ENCODE measurements at regions not wholly inside any gene's neighbourhood (a gene's known extent, or its start where the extent isn't known, plus 50 kb on each side); places are given as distances from the start of the nearest gene placed in this dataset.

DNA sequence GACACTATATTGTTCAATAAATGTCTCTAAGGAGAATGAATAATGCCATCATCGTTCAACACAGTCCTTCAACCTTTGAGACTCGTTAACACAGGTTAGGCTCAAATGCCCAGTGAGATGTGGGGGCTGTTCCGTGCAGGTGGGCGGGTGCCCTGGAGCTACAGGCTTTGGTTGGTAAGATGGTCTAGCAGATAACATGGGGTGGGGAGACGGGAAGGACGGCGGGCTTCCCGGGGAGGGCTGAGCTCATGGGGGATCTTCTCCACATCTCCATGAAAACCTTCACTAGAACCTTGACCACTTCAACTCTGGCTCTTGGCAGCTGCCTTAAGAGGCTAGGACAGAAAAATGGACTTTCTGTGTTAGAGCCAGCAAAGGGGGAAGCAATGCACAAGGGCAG, 134.1 kb upstream of the TCERG1L start:
- no peak for DNase-seq (ENCODE audit: low read depth)

DNA sequence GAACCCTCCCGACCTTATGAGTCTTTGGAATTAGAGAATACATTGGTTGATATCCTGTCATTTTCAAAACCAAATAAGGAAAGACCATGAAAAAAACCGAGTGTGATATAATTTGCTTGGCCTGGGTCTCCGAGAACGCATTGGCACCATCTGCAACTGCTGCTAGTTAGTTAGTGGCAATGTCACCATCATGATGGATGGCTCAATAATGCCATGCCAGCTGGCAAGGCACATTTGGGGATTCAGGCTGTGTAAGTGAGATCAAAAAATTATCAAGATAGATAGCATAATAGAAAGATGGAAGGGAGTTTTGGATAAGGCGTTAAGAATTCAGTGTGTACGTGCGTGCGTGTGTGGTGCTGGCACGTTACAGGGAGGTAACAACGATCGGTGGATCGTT, 134.7 kb upstream of the TCERG1L start:
- DNase-seq (ENCODE audit: low read depth), result no peak

DNA sequence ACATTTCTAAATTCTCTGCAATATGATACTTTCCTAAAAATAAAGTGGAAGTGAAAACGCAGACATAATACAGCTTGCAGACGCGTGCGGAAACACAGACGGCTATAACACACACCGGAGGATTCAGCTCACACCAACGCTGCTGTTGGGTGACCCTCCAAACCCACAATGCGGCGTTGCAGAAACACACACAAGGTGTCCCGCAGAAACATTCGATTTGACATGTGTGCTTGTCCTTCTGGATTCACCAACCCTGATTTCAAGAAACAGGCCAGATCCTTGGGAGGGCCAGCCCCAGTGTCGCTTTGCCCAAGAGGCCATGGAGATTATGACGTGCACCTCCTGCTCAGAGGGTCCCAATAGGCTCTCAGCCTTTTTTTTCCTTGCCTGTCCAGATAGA, 136.7 kb upstream of the TCERG1L start:
- DNase-seq (ENCODE audit: low read depth), result no peak

DNA sequence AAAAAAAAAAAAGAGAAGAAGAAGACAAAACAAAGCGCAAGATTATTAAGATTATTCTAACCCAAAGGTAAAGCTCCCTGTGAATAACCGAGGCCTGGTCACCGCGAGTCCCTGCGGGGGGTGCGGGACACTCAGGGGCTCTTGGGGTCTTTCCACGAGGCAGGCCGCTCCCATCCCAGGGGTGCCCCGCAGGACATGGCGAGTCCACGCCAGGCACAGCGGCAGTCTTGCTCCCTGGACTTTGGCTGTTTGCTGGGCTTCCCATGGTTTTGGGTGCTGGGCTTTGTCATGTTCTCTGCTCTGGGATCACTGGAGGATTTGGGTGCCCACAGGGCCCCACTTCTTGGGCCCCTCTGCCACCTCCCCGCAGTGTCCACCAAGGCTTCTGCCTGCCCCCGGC, 137.4 kb upstream of the TCERG1L start:
- no peak for DNase-seq (ENCODE audit: low read depth)

DNA sequence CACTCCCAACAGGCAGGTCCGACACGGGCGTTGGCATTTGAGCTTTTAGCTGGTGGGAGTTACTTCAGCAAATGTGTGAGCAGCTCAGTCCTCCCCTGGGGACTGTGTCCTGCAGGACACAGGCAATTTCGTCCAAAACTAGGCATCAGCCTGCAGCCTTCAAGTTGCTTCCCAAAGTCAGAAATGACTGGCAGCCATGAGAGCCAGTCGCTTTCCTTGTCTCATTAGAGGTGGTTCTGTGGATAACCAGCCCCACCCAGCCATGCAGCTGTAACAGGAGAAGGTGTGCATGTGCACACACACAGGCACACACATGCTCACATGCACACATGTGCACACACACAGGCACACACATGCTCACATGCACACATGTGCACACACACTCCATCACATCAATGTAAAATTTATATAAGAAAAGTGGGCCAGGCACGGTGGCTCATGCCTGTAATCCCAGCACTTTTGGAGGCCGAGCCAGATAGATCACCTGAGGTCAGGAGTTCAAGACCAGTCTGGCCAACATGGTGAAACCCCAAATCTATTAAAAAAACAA, 138.8 kb upstream of the TCERG1L start:
- no peak for DNase-seq (ENCODE audit: low read depth)

DNA sequence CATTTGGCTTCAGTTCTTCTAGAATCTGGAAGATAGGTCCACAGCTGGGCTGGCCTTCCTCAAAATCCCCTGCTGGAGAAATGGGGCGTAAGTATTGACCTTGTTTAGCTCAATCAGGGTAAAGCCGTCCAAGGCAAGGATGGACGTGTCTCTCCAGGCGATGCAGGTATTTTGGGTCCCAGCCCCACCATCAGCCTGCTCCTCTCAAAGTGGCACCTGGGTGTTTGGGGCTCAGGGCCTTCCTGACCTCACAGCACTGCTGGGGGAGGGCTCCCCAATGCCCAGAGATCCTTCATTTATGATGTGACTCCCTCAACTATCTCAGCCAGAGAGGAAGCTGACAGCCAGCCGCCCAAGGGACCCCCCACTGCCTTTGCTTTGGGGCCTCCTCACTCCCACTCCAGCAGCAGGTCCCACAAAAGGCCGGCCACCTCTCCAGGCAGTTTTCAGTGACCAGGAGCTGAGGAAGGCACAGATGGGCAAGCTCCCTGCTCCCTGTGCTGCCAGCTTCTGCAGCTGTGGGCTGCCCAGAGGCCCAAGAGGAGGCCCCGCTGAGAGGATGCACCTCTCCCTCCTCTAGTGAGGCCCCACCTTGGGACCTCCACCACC, 140.0 kb upstream of the TCERG1L start:
- DNase-seq (ENCODE audit: low read depth), result no peak

DNA sequence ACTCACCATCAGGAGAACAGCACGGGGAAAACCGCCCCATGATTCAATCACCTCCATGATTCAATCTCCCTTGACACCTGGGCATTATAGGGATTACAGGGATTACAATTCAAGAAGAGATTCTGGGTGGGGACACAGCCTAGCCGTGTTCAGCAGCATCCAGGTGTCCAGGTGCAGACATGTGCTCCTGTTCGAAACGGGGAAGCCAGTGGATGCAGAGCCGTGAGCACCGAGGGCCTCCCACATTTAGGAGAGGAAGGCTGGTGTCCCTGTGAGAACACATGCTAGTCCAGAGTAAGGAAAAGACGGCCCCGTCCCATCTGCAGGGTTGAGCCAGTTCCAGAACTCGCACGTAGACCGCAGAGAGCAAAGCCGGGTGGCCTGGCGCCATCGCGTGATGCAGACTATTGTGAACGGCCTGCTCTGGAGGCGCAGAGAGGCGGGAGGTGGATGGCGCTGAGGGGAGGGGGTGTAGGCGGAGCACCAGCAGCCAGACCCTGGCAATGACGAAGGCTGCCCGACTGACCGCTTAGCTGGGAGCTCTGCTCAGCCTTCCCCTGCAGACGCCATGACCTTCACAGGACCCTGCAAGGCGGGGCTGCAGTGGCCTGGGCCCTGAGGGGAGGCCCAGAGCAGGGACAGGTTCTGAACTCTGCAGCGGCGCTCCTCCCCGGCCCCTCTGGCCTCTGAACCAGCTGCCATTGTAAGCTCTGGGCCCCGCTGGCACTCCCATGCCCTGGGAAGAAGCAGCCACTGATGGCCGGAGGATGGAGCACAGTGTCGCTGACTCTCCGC, 141.6 kb upstream of the TCERG1L start:
- DNase-seq (ENCODE audit: low read depth), result no peak

DNA sequence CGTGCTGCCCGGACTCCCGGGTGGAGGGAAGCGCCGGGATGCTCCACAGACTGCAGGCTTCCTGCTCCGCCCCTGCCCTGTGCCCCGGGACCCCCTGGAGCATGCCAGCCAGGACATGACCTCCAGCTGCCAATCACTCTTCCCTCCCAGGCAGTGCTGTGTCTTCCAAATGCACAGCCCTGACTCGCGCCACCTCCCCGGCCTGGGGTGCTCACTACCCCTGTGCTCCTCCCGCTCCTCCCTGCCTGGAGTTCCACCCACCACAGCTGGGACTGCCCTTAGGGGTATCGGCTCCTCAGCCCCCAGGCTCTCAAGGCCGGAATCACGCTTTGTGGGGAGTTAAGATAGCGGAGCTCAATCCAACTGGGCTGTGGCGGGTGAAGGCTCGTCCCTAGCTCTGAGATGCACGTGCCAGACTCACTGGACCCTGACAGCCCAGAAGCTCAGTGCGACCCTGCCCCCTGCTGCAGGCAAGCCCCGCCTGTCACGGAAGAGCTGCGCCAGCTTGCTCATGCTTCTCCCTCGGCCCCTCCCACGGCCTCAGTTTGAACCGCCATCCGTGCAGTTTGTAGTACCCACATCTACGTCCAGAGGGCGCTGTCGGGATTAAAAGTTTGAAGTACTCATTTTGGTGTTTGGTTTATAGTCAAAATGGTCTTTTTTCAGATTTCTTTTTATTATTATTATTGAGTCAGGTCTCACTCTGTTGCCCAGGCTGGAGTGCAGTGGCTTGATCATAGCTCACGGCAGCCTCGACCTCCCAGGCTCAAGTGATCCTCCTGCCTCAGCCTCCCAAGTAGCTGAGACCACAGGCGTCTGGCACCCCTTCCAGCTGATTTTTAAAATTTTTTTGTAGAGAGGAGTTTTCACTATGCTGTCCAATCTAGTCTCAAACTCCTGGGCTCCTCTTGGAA, 142.5 kb upstream of the TCERG1L start:
- no peak for DNase-seq (ENCODE audit: low read depth)

DNA sequence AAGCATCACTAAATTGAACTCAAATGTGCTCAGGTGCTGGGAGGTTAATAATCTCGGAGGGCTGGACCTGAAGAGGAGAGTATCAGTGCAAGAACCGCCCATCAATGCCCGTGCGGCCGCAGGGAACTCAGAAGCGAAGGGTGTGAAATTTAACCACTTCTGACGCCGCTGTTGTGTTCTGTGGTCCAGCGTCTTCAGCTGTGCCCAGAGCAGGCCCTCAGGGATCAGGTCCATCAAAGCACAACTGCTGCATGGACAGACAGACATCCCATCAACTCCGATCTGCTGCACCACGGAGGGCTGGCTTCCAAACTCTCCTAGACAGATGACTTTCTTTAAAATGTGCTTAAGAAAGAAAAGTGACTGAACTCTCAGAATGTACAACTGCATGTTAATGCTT, 144.9 kb upstream of the TCERG1L start:
- DNase-seq (ENCODE audit: low read depth), result no peak

DNA sequence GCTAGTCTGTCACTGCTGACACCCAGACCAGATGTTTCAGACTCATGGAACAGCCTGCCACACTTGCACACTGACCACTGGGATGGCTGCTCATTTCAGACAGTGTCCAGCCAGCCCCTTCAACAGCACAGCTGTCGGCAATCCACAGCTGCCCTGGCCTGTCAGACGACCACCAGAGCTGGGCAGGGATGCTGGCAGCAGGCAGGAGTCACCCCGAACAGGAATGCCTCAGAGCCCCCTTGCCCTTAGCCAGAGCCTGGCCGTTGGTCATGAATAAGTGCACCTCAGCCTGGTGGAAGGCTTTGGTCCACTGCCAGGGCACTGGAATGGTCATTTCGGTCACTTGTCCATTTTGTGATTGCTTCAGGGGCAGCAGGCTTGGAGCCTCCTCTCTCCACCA, 149.6 kb upstream of the TCERG1L start:
- no peak for DNase-seq (ENCODE audit: low read depth)

DNA sequence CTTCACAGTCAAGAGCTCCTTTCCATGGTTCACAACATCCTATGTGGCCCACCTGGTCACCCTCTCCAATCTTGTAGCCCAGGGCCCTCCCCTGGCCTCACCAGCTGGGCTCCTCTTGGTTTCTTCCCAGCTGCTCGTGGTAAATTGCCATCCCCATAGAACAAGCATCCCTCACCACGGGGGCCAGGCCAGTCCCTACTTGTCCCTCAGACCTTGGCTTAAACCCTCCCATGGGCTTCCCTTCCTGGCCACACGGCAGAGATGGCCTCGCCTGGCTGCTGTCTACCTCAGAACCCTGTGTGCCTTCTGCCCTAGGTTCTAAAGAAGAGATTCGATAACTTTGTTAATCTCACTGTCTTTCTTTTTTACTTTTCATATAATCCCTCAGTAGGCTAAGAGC, 153.3 kb upstream of the TCERG1L start:
- no peak for DNase-seq (ENCODE audit: low read depth)

DNA sequence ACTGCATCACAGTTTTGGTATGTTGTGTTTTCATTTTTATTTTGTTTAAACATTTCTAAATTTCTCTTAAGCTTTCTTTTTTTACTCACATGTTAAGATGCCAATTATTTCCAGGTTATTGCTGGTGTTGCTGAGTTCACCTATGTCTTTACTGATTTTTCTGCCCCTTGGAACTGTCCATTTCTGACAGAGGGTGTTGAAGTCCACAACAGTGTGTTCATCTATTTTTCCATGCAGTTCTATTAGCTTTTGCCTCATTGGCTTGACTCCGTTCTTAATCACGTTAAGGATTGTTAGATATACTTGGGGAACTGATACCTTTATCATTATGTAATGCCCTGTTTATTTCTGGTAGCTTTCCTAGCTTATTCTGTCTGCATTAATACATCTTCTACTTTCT, 158.0 kb upstream of the TCERG1L start:
- no peak for DNase-seq (ENCODE audit: low read depth)

DNA sequence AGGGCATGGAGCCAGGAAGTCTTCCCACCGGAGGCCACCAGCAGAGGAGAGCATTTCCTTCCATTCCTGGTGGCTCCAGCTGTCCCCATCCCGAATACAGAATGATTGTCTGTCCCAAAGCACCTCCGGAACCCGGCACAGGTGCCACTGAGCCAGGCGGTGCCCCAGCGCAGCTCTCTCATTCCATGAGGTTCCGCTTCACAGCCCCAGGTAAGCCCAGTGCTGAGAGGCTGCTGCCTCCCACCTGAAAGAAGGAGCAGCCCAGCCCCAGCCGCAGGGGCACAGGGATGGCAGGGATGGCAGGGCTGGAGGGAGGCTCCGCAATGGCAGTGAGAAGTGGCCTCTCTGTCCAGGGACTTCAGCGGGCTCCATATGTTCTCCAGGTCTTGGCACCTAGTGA, 162.1 kb upstream of the TCERG1L start:
- DNase-seq (ENCODE audit: low read depth), result no peak

DNA sequence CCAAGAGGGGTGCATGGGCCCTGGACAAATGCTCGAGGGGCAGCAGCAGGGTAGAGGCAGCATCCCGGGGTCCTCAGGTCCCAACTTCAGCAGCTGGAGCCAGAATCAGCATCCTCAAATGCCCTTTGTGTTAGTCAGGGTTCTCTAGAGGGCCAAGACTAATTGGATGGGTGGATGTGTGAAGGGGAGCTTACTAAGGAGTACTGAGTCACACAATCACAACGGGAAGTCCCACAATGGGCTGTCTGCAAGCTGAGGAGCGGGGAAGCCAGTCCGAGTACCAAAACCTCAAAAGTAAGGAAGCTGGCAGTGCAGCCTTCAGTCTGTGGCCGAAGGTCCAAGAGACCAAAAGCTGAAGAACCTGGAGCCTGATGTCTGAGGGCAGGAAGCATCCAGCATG, 162.9 kb upstream of the TCERG1L start:
- DNase-seq (ENCODE audit: low read depth), result no peak

DNA sequence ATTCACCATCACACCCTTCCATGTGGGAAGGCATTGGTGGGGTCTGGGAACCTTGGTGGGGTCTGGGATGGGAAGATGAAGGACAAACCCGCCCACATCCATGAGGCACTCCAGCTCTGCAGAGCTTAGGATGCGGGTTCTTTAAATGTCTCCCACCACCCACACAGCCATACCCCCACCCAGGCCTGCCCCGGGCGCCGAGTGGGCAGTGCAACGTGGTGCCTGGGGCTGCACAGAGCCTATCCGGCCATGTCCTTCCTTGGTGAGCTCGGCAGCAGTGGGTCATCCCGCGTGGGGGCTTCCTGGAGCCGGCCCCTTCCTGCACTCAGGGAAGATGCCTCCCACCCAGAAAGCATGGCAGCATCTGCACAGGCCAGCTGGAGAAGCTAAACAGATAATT, 163.5 kb upstream of the TCERG1L start:
- no peak for DNase-seq (ENCODE audit: low read depth)

DNA sequence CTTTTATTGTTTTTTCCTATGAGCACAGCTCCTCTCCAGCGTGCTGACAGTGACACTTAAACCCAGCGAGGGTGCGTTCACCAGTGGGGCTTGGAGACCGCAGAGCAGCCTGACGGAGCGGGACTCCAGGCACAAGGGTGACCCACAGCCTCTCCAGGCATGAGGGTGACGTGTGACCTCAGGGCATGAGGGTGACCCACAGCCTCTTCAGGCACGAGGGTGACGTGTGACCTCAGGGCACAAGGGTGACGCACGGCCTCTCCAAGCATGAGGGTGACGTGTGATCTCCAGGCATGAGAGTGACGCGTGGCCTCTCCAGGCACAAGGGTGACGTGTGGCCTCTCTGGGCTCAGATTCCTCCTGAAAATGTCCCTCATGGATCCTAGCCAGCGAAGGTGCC, 164.3 kb upstream of the TCERG1L start:
- no peak for DNase-seq (ENCODE audit: low read depth)

DNA sequence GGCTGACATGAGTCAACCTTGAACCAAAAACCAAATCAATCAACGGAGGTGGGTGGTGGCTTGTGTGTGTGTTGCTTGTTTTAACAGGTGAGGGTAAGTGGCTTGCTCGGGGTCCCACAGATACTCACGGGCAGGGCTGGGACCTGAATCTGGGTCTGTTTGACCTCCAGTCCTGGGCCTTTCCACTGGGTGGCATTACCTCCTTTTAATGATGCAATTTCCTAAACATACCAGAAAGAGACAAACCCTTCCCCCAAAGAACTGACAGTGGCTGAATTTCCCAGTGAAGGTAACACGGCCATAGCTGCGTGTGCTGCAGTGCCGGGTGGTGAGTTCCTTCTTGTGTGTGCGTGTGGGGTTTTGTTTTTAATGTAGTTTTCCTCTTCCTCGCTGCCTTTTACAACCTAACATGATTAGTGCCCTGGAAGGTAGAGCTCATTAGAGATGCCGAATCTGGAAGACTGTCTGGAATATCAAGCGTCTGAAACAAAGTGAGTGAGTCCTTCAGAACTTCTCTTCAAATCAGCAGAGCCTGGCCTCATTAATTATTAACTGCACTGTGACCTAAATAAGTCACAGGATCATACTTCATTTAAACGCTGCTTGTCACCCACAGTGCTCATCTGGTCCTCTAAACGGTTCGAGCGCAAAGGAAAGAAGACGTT, 166.1 kb upstream of the TCERG1L start:
- no peak for DNase-seq (ENCODE audit: low read depth)

DNA sequence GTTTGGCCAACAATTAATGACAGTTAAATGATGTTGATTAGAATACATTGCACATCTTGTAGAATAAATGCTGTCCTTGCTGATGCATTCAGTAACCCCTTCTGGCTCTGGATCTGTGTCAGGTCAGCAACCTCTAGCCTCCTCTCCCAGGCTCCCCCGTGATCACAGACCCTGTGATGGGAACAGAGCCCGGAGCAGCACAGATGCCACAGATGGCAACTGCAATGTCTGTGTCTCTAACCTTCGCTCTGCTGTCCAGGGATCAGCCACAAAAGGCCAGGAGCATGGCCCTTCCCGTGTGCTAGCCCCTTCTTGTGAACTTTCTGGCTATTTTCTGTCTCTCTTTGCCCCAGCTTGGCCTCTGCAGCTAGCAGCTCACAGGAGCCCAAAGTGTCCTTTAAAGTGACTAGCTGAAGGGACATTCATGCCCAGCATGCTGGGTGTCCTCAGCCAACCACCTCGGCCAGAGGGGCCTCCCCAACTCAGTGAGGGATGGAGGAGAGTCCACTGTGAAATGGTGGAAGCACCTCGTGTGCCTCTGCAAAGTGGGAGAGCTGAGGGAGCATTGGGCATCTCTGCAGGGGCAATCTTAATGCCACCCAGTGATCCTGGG, 167.0 kb upstream of the TCERG1L start:
- no peak for DNase-seq (ENCODE audit: low read depth)

DNA sequence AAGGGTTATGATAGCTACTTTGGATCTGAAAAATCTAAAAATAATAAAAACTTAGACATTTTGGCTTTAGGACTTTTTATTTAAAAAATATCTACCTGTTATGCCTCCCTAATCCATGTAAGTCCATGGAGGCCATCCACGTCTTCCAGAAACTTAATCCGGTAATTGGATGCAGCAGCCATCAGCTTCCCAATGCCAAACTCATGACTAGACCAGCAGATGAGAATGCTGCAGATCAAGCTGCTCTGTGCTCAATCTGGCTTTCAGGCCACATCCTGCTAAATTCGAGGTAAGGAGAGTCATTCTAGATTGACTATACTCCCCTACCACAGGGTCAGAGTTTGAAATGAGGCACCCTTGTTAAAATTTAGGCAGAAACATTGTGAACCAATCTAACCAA, 168.5 kb upstream of the TCERG1L start:
- no peak for DNase-seq (ENCODE audit: low read depth)

DNA sequence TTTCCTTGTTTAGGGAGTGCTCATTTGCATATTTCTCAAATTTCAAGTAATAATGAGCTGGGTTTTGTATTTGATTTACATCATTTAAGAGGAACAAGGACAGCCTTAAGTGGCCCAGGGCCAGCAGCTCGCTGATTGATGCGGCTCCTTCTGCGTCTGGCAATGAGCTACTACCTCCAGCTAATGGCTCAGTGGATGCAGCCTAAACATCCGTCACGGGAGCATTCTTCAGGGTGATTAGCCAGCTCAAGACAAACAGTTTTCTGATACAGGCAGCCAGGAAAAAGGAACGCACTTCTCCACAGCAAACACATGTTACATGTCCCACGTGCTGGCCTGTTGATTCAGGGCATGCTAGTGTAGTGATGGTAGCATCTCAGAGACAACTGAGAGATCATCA, 169.3 kb upstream of the TCERG1L start:
- no peak for DNase-seq (ENCODE audit: low read depth)

DNA sequence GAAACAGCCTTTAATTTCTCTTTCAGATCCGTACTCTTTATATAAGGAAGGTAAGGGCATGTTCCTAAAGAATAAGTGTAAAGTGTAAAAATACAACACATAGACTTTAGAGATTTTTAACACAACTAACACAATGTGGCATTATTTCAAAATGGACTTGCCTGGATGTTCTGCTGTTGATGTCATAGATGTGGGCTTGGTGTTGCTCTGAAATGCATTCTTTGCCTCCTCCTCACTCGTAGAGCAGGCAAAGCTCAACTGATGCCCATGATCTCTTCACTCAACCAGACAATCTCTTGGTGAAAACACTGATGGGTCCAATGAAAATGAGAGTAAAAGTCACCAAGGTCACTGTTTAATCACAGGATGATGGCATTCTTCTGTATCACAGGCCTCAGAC, 174.2 kb upstream of the TCERG1L start:
- DNase-seq (ENCODE audit: low read depth), result no peak

DNA sequence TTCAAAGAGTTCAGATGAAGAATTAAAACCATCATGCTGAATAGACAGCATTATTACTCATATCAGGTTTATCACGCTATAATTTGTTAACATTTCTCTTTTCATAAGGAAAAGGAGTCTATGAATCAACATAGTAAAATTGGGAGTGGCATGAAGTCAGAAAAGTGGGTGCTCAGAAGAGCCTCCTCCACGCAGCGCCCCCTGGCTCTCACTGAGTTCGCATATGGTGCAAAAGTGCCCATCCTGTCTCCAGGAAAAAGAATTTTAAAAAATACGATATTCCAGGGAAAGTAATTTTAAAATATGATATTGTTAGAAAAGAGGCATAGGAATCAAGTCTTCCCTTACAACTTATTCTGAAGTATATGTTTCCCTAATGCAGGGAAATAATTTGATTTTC, 176.3 kb upstream of the TCERG1L start:
- DNase-seq (ENCODE audit: low read depth), result no peak

All from non-pigmented ciliary epithelial cell (primary cell).